Spleen (tissue), 11 donors: ENCODE measurements at regions not wholly inside any gene's neighbourhood (a gene's known extent, or its start where the extent isn't known, plus 50 kb on each side); places are given as distances from the start of the nearest gene placed in this dataset.

ENCODE experiments used
- DNase-seq: peaks from one replicate; pipeline ENCODE4 v3.0.0-alpha.2; 2020
- H3K27ac ChIP-seq, 8 donors: fragments of 200-600 bp; sonication (generic) in 7 of 8; 1 replicate in 4 of 8; 2 replicates in 4 of 8; pipeline versions ENCODE4 v1.5.0 to v1.8.0; 2016 to 2021; ENCODE audit warnings: inconsistent platforms in 4 of 8, mild to moderate bottlenecking in 4 of 8, moderate library complexity in 1 of 8
- H3K27me3 ChIP-seq, 7 donors: fragments of 200-600 bp; sonication (generic) in 6 of 7; replicated peaks in 1 of 7; 1 replicate in 4 of 7; 2 replicates in 3 of 7; pipeline versions ENCODE4 v1.5.0 to v1.8.0; 2016 to 2021; ENCODE audit warnings: inconsistent platforms in 3 of 7, mild to moderate bottlenecking in 1 of 7
- H3K36me3 ChIP-seq, 6 donors: fragments of 200-600 bp; sonication (generic) in 5 of 6; 1 replicate in 4 of 6; 2 replicates in 2 of 6; pipeline versions ENCODE4 v1.5.0 to v1.8.0; 2016 to 2021; ENCODE audit warnings: inconsistent platforms in 2 of 6
- H3K4me1 ChIP-seq, 6 donors: fragments of 200-600 bp; sonication (generic) in 5 of 6; 1 replicate in 3 of 6; 2 replicates in 3 of 6; pipeline versions ENCODE4 v1.5.0 to v1.8.0; 2016 to 2021; ENCODE audit warnings: inconsistent platforms in 3 of 6
- H3K4me3 ChIP-seq, 8 donors: fragments of 200-600 bp; sonication (generic) in 7 of 8; 1 replicate in 4 of 8; 2 replicates in 4 of 8; pipeline versions ENCODE4 v1.5.0 to v1.8.0; 2016 to 2021; ENCODE audit warnings: inconsistent platforms in 4 of 8, mild to moderate bottlenecking in 4 of 8, moderate library complexity in 2 of 8
- H3K9me3 ChIP-seq, 8 donors: fragments of 200-600 bp; sonication (generic) in 7 of 8; 1 replicate in 4 of 8; 2 replicates in 4 of 8; pipeline versions ENCODE4 v1.5.0 to v1.8.0; 2016 to 2021; ENCODE audit warnings: inconsistent platforms in 4 of 8
- CTCF ChIP-seq, 11 experiments: fragments of 200-600 bp in 7 of 11; fragments of 450-650 bp in 4 of 11; sonication (generic) in 4 of 11; IDR thresholded peaks in 8 of 11; conservative IDR thresholded peaks in 3 of 11; 1 replicate in 7 of 11; 2 replicates in 4 of 11; pipeline versions ENCODE4 v1.4.0 to v1.8.0; 2016 to 2021; ENCODE audit warnings: antibody characterized with exemption in 11 of 11, inconsistent platforms in 4 of 11, mild to moderate bottlenecking in 1 of 11
- POLR2A ChIP-seq, 3 donors: fragments of 450-650 bp; IDR thresholded peaks; one replicate each; pipeline ENCODE4 v1.5.1; 2017; ENCODE audit warnings: antibody characterized with exemption in 3 of 3, mild to moderate bottlenecking in 1 of 3
- POLR2AphosphoS5 ChIP-seq, 3 donors: sonication (generic); formaldehyde crosslinking; IDR thresholded peaks; one replicate each; pipeline ENCODE4 v1.5.1; 2017; ENCODE audit warnings: antibody characterized with exemption in 3 of 3
- WGBS, 5 donors: extraction: QIAGEN DNeasy Blood & Tissue Kit in 3 of 5; methylation state at CpG; one replicate each; pipeline versions ENCODE4 v1.1.5 to v1.1.7; 2013 to 2018; 5-methylcytosine and 5-hydroxymethylcytosine counted together
- intact Hi-C: fragments of 100-400 bp; cut with DNase I; formaldehyde crosslinking; loops from one replicate; pipeline ENCODE4 v1.15.0; 2023; ENCODE audit warnings: low total_unique reads
- donor health status: healthy with polysubstance abuse.
- donor health status: DM: no; HTN: no; CAD: no; lungs with moderate emphysema.
- donor health status: DM: no; HTN: no; CAD: no.
- donor health status: Bipolar disorder and iron deficiency.
- donor health status: healthy.
- donor health status: DM: no; HTN: no; CAD: no.
- donor health status: DM: yes; HTN: yes; CAD: no.

- no peaks in the 10 kb centered on the region for H3K4me1 ChIP-seq
- H3K9me3 ChIP-seq = no peaks in the 10 kb centered on the region
- TF ChIP-seq CTCF (IDR thresholded peaks at IDR 0.05 in 8 of 11, conservative IDR thresholded peaks at IDR 0.05 in 3 of 11) (no peak), POLR2A (IDR thresholded peaks at IDR 0.05) (no peak), POLR2AphosphoS5 (IDR thresholded peaks at IDR 0.05) (no peak)
- peak; percentile 54 for DNase-seq
- no peaks in the 10 kb centered on the region for H3K36me3 ChIP-seq
- no peaks in the 10 kb centered on the region for H3K27me3 ChIP-seq
- H3K4me3 ChIP-seq = no peak overlapping the region
- intact Hi-C loops = no loop called here
- 80 to 97% (median 94%) methylated on average over 5 of the region's 5 CpGs for WGBS, 5 donors
- no peak overlapping the region for H3K27ac ChIP-seq
Observed at GRCh38 chr15:31151301-31152233, 50.0 kb upstream of the TRPM1 start.

- no peaks in the 10 kb centered on the region for H3K9me3 ChIP-seq
- no peaks in the 10 kb centered on the region for H3K4me1 ChIP-seq
- 87 to 89% (median 88%) methylated on average over 7 of the region's 7 CpGs for WGBS, 5 donors
- H3K27me3 ChIP-seq = no peaks in the 10 kb centered on the region
- H3K36me3 ChIP-seq = no peaks in the 10 kb centered on the region
- no peak for DNase-seq
- H3K27ac ChIP-seq = no peak overlapping the region
- TF ChIP-seq POLR2AphosphoS5 (IDR thresholded peaks at IDR 0.05) = no peak
- no peak for TF ChIP-seq CTCF (IDR thresholded peaks at IDR 0.05 in 8 of 11, conservative IDR thresholded peaks at IDR 0.05 in 3 of 11)
- TF ChIP-seq POLR2A (IDR thresholded peaks at IDR 0.05) = no peak
- intact Hi-C loops = no loop called here
- no peak overlapping the region for H3K4me3 ChIP-seq
Observed at GRCh38 chr15:31153531-31153930, 52.0 kb upstream of the TRPM1 start.

GRCh38 chr15:31155151-31155550 lies 53.6 kb upstream of the TRPM1 start:
- no peak for TF ChIP-seq CTCF (IDR thresholded peaks at IDR 0.05 in 8 of 11, conservative IDR thresholded peaks at IDR 0.05 in 3 of 11)
- TF ChIP-seq POLR2AphosphoS5 (IDR thresholded peaks at IDR 0.05) = no peak
- no peak for TF ChIP-seq POLR2A (IDR thresholded peaks at IDR 0.05)
- no peak overlapping the region for H3K27ac ChIP-seq
- no peaks in the 10 kb centered on the region for H3K9me3 ChIP-seq
- H3K27me3 ChIP-seq = peaks cover 0 to 3% (median 0%) of the 10 kb centered on the region in 7 donors
- 65 to 78% (median 76%) methylated on average over 6 to 7 of the region's 7 CpGs for WGBS, 5 donors
- H3K4me3 ChIP-seq = no peak overlapping the region
- intact Hi-C loops = no loop called here
- peak; percentile 57 for DNase-seq
- H3K4me1 ChIP-seq = no peaks in the 10 kb centered on the region
- no peaks in the 10 kb centered on the region for H3K36me3 ChIP-seq

GRCh38 chr15:31156226-31156625 lies 54.7 kb upstream of the TRPM1 start:
- Histone ChIP-seq H3K27me3 (peaks cover 0 to 9% (median 0%) of the 10 kb centered on the region in 7 donors), H3K9me3 (no peaks in the 10 kb centered on the region), H3K36me3 (no peaks in the 10 kb centered on the region), H3K4me3 (no peak overlapping the region), H3K27ac (no peak overlapping the region), H3K4me1 (no peaks in the 10 kb centered on the region)
- intact Hi-C loops = no loop called here
- no peak for TF ChIP-seq POLR2A (IDR thresholded peaks at IDR 0.05)
- 95 to 100% (median 97%) methylated on average over 1 of the region's 1 CpG for WGBS, 5 donors
- no peak for DNase-seq
